K562 (cell line): ENCODE measurements at regions not wholly inside any gene's neighbourhood (a gene's known extent, or its start where the extent isn't known, plus 50 kb on each side); places are given as distances from the start of the nearest gene placed in this dataset.

ENCODE experiments used
- ATAC-seq: fragments of 200-7000 bp; cut with Tn5 transposase; 3 replicates; pipeline ENCODE4 v1.9.1; 2020; ENCODE audit warnings: moderate library complexity
- BruUV-seq: library from RNA; stranded (reverse); fragments of 400-500 nt; replicated peaks from 2 replicates; lab custom pipeline; 2021; lab: Mats Ljungman, UMichigan
- CTCF ChIA-PET: fragments of 300-600 bp; formaldehyde crosslinking; extraction: SDS; loops from one replicate; lab custom pipeline; 2021; ENCODE audit warnings: low intra/inter-chr PET ratio; lab: Yijun Ruan, JAX
- POLR2A ChIA-PET: fragments of 300-600, 350-650 bp; sonication (Branson Sonifier 250); formaldehyde crosslinking; extraction: SDS; loops from one replicate; lab custom pipeline; 2021; ENCODE audit warnings: antibody characterized with exemption, inconsistent platforms; lab: Yijun Ruan, JAX
- DNase-seq, 4 experiments: peaks; one replicate each; pipeline versions ENCODE4 v3.0.0 to v3.0.0-alpha.2; 2011 to 2018; ENCODE audit warnings: low spot score in 3 of 4, mixed read lengths in 3 of 4; ENCODE audit errors: extremely low read depth in 1 of 4
- FAIRE-seq: peaks from 2 replicates; lab custom pipeline; 2011; peaks lifted over from hg19 to GRCh38; lab: Jason Lieb, UNC
- H2AFZ ChIP-seq: 2 replicates; pipeline ENCODE4 v1.6.0; 2011; ENCODE audit warnings: low read depth, low read length, control low read depth, inconsistent platforms
- H3K27ac ChIP-seq: fragments of 200-600 bp; 3 replicates; pipeline ENCODE4 v1.8.0; 2011; ENCODE audit warnings: low read depth, mild to moderate bottlenecking, control low read depth, inconsistent platforms, low read length, moderate library complexity, mixed read lengths; ENCODE audit errors: extremely low read depth
- H3K27me3 ChIP-seq, 2 experiments: fragments of 300-600 bp in 1 of 2; 2 replicates in 1 of 2; 3 replicates in 1 of 2; pipeline versions ENCODE4 v1.6.0 to v1.8.0; 2011; ENCODE audit warnings: inconsistent platforms in 2 of 2, low read length in 2 of 2, mild to moderate bottlenecking in 1 of 2, mixed read lengths in 1 of 2, moderate library complexity in 1 of 2; ENCODE audit not compliant: control insufficient read depth in 2 of 2, insufficient read depth in 2 of 2
- H3K36me3 ChIP-seq: fragments of 300-600 bp; 3 replicates; pipeline ENCODE4 v1.8.0; 2011; ENCODE audit warnings: mild to moderate bottlenecking, low read length, inconsistent platforms; ENCODE audit not compliant: control insufficient read depth, insufficient read depth
- H3K4me1 ChIP-seq, 2 experiments: fragments of 200-600 bp in 1 of 2; replicated peaks in 1 of 2; 2 replicates in 1 of 2; 3 replicates in 1 of 2; pipeline versions ENCODE4 v1.5.1 to v1.8.0; 2011; ENCODE audit warnings: inconsistent platforms in 2 of 2, low read length in 2 of 2, mild to moderate bottlenecking in 1 of 2, mixed read lengths in 1 of 2, moderate library complexity in 1 of 2; ENCODE audit not compliant: control insufficient read depth in 2 of 2, insufficient read depth in 2 of 2
- H3K4me2 ChIP-seq: 2 replicates; pipeline ENCODE4 v1.6.1; 2011; ENCODE audit warnings: low read length, control low read depth, inconsistent platforms, mixed read lengths; ENCODE audit not compliant: insufficient read depth
- H3K4me3 ChIP-seq: fragments of 200-600 bp; sonication (generic), shearing (Covaris generic); 2 replicates; pipeline ENCODE4 v1.5.1; 2016; ENCODE audit warnings: control low read depth, inconsistent platforms
- H3K79me2 ChIP-seq: fragments of 200-600 bp; 3 replicates; pipeline ENCODE4 v1.8.0; 2011; ENCODE audit warnings: low read length, inconsistent platforms; ENCODE audit not compliant: control insufficient read depth, insufficient read depth
- H3K9ac ChIP-seq, 2 experiments: 2 replicates each; pipeline versions ENCODE4 v1.6.0 to v1.6.1; 2011; ENCODE audit warnings: low read depth in 2 of 2, low read length in 2 of 2, control low read depth in 1 of 2, inconsistent platforms in 1 of 2, mild to moderate bottlenecking in 1 of 2, mixed read lengths in 1 of 2; ENCODE audit not compliant: insufficient read depth in 1 of 2
- H3K9me1 ChIP-seq: one replicate; pipeline ENCODE4 v1.6.0; 2011; ENCODE audit warnings: inconsistent platforms, mild to moderate bottlenecking, low read length, moderate library complexity; ENCODE audit not compliant: control insufficient read depth, insufficient read depth
- H3K9me3 ChIP-seq: replicated peaks from 2 replicates; pipeline ENCODE4 v1.5.1; 2011; ENCODE audit warnings: low read depth, low read length, inconsistent platforms; ENCODE audit not compliant: control insufficient read depth, insufficient read depth
- H4K20me1 ChIP-seq: replicated peaks from 2 replicates; pipeline ENCODE4 v1.6.1; 2011; ENCODE audit warnings: low read length, inconsistent platforms, mixed read lengths; ENCODE audit not compliant: control insufficient read depth, insufficient read depth
- CBX1 ChIP-seq: sonication (generic); IDR thresholded peaks from 2 replicates; pipeline ENCODE4 v1.6.1; 2016; ENCODE audit warnings: antibody characterized with exemption, low read depth, mild to moderate bottlenecking
- CBX5 ChIP-seq: IDR thresholded peaks from 2 replicates; pipeline ENCODE4 v1.6.1; 2014; ENCODE audit warnings: low read depth, borderline replicate concordance
- CC2D1A ChIP-seq: fragments of 450-650 bp; IDR thresholded peaks from 2 replicates; pipeline ENCODE4 v1.6.1; 2017; ENCODE audit warnings: mild to moderate bottlenecking
- POLR3G ChIP-seq: IDR thresholded peaks from 2 replicates; pipeline ENCODE4 v1.6.1; 2011; ENCODE audit not compliant: insufficient read length, insufficient replicate concordance; ENCODE audit errors: extremely low read depth
- U2AF2 ChIP-seq: fragments of 200-400 bp; formaldehyde crosslinking; optimal IDR thresholded peaks from 2 replicates; pipeline ENCODE3; 2017; ENCODE audit warnings: low read depth, mild to moderate bottlenecking, low read length
- ZBED1 ChIP-seq: IDR thresholded peaks from 2 replicates; pipeline ENCODE4 v1.6.1; 2014
- ZKSCAN3 ChIP-seq: fragments of 250-450 bp; sonication (Bioruptor Pico); IDR thresholded peaks from 2 replicates; pipeline ENCODE4 v1.4.0; 2020
- ZKSCAN8 ChIP-seq: fragments of 200-800 bp; sonication (Bioruptor generic); IDR thresholded peaks from 2 replicates; pipeline ENCODE4 v1.6.1; 2016; ENCODE audit warnings: missing genetic modification characterization, missing compliant biosample characterization
- ZNF124 ChIP-seq: sonication (generic); formaldehyde crosslinking; IDR thresholded peaks from 2 replicates; pipeline ENCODE4 v1.8.1; 2022; ENCODE audit warnings: missing genetic modification reagents
- ZNF668 ChIP-seq: fragments of 250-450 bp; sonication (Bioruptor Pico); IDR thresholded peaks from 2 replicates; pipeline ENCODE4 v1.8.0; 2022; ENCODE audit warnings: mild to moderate bottlenecking, inconsistent platforms
- ZNF695 ChIP-seq: fragments of 450-650 bp; formaldehyde crosslinking; IDR thresholded peaks from 2 replicates; pipeline ENCODE4 v1.4.0; 2020; ENCODE audit warnings: mild to moderate bottlenecking, moderate library complexity
- ZNF77 ChIP-seq: fragments of 250-450 bp; sonication (Bioruptor Pico); IDR thresholded peaks from 2 replicates; pipeline ENCODE4 v1.5.0; 2020
- ZNF830 ChIP-seq: fragments of 250-450 bp; sonication (Bioruptor Pico); IDR thresholded peaks from 2 replicates; pipeline ENCODE4 v1.5.0; 2021; ENCODE audit warnings: mild to moderate bottlenecking
- WGBS: fragments of 100-300 bp; shearing (Covaris generic); methylation state at CpG from one replicate; pipeline ENCODE4 v1.1.6; 2016; ENCODE audit warnings: low coverage, mixed read lengths; ENCODE audit not compliant: insufficient coverage; ENCODE audit errors: missing lambda C conversion rate; 5-methylcytosine and 5-hydroxymethylcytosine counted together
- in situ Hi-C: fragments of 300-500 bp; cut with MboI; formaldehyde crosslinking; loops from 4 replicates; pipeline ENCODE4 v1.15.0; 2018; ENCODE audit warnings: inconsistent platforms, mixed read lengths
- intact Hi-C: fragments of 100-400 bp; cut with micrococcal nuclease; formaldehyde crosslinking; loops from 2 replicates; pipeline ENCODE4 v1.14.2; 2022
- TF ChIP-seq, protein P1 (sequence below): fragments of 250-450 bp; sonication (Bioruptor Pico); IDR thresholded peaks from 2 replicates; pipeline ENCODE4 v1.5.0; 2021; ENCODE audit warnings: mild to moderate bottlenecking, borderline replicate concordance
- TF ChIP-seq, protein P2 (sequence below): fragments of 250-450 bp; sonication (Bioruptor Pico); IDR thresholded peaks from 2 replicates; pipeline ENCODE4 v1.4.0; 2020

DNA sequence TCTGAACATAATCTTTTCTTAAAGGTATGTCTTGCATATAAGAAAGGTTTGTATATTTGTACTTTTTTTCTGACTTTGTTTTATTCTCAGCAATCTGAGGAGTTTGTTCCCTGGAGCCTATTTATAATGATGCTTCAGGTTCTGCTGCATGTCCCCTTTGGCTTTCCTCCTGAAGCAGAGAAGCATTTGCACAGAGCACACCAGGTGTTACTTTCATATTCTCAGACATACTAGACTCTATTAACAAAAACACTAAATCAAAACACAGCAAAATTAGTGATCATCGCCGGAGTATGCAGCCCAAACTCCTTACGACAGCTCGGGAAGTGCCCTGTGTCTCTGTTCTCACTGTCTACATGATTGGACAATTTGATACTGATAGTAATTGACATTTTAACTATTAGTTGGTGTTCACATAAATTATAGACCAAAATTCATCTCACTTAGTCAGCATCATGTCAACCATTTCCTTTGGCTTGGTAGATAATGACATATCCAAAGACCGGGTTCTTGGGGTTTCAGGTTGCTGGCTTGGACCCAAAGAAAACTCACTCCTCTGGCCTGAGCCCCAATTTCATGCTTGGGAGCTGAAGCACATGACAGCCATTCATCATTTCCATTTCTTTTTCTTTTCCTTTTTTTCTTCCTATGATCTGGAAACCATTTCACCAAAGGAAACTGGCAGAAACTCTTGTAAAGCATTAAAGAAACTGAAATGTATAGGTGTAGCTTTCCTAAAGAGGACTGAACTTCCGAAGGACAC lies 400.1 kb upstream of the NRP1 start:
- Histone ChIP-seq H3K4me2 (no peak overlapping the region), H3K27ac (no peak overlapping the region), H3K79me2 (no peaks in the 10 kb centered on the region), H2AFZ (no peak overlapping the region), H3K9me1 (no peaks in the 10 kb centered on the region), H4K20me1 (no peaks in the 10 kb centered on the region; the same call in 1 of the 2 replicates), H3K9me3 (no peaks in the 10 kb centered on the region), H3K27me3 (no peaks in the 10 kb centered on the region; a peak in 1 of 5 replicates), H3K4me3 (no peak overlapping the region), H3K9ac (no peak overlapping the region), H3K36me3 (no peaks in the 10 kb centered on the region), H3K4me1 (no peaks in the 10 kb centered on the region)
- FAIRE-seq (no peak), DNase-seq (no peak), ATAC-seq (no peak)
- in situ Hi-C loops (no loop called here), intact Hi-C loops (no loop called here)
- WGBS, result 0% methylated on average over 6 of the region's 6 CpGs
- BruUV-seq, result no TSS peak
- CTCF ChIA-PET, result no interaction called here
- POLR2A ChIA-PET, result interaction anchor here (0.6 kb wide), 1 partner anchor 435 kb away, joined by 3 read pairs; no protein-coding TSS in a partner anchor
- TF ChIP-seq ZBED1 (no peak), CBX5 (no peak), ZKSCAN8 (CRISPR knock-in tag) (no peak), ZKSCAN3 (no peak), U2AF2 (no peak), ZNF695 (CRISPR knock-in tag) (no peak), ZNF124 (CRISPR knock-in tag) (no peak), ZNF77 (CRISPR knock-in tag) (no peak), CBX1 (no peak), POLR3G (no peak), ZNF830 (no peak), CC2D1A (no peak), ZNF668 (CRISPR knock-in tag) (no peak)
- TF ChIP-seq, protein P1, sequence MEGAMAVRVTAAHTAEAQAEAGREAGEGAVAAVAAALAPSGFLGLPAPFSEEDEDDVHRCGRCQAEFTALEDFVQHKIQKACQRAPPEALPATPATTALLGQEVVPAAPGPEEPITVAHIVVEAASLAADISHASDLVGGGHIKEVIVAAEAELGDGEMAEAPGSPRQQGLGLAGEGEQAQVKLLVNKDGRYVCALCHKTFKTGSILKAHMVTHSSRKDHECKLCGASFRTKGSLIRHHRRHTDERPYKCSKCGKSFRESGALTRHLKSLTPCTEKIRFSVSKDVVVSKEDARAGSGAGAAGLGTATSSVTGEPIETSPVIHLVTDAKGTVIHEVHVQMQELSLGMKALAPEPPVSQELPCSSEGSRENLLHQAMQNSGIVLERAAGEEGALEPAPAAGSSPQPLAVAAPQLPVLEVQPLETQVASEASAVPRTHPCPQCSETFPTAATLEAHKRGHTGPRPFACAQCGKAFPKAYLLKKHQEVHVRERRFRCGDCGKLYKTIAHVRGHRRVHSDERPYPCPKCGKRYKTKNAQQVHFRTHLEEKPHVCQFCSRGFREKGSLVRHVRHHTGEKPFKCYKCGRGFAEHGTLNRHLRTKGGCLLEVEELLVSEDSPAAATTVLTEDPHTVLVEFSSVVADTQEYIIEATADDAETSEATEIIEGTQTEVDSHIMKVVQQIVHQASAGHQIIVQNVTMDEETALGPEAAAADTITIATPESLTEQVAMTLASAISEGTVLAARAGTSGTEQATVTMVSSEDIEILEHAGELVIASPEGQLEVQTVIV (CRISPR knock-in tag), result no peak
- TF ChIP-seq, protein P2, sequence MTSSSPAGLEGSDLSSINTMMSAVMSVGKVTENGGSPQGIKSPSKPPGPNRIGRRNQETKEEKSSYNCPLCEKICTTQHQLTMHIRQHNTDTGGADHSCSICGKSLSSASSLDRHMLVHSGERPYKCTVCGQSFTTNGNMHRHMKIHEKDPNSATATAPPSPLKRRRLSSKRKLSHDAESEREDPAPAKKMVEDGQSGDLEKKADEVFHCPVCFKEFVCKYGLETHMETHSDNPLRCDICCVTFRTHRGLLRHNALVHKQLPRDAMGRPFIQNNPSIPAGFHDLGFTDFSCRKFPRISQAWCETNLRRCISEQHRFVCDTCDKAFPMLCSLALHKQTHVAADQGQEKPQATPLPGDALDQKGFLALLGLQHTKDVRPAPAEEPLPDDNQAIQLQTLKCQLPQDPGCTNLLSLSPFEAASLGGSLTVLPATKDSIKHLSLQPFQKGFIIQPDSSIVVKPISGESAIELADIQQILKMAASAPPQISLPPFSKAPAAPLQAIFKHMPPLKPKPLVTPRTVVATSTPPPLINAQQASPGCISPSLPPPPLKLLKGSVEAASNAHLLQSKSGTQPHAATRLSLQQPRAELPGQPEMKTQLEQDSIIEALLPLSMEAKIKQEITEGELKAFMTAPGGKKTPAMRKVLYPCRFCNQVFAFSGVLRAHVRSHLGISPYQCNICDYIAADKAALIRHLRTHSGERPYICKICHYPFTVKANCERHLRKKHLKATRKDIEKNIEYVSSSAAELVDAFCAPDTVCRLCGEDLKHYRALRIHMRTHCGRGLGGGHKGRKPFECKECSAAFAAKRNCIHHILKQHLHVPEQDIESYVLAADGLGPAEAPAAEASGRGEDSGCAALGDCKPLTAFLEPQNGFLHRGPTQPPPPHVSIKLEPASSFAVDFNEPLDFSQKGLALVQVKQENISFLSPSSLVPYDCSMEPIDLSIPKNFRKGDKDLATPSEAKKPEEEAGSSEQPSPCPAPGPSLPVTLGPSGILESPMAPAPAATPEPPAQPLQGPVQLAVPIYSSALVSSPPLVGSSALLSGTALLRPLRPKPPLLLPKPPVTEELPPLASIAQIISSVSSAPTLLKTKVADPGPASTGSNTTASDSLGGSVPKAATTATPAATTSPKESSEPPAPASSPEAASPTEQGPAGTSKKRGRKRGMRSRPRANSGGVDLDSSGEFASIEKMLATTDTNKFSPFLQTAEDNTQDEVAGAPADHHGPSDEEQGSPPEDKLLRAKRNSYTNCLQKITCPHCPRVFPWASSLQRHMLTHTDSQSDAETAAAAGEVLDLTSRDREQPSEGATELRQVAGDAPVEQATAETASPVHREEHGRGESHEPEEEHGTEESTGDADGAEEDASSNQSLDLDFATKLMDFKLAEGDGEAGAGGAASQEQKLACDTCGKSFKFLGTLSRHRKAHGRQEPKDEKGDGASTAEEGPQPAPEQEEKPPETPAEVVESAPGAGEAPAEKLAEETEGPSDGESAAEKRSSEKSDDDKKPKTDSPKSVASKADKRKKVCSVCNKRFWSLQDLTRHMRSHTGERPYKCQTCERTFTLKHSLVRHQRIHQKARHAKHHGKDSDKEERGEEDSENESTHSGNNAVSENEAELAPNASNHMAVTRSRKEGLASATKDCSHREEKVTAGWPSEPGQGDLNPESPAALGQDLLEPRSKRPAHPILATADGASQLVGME, result no peak
